ENCODE measurements at regions not wholly inside any gene's neighbourhood (a gene's known extent, or its start where the extent isn't known, plus 50 kb on each side); places are given as distances from the start of the nearest gene placed in this dataset.

GRCh38 chr3:20810555-20810954, 624.5 kb upstream of the SGO1 start:
- TF ChIP-seq, protein P1, sequence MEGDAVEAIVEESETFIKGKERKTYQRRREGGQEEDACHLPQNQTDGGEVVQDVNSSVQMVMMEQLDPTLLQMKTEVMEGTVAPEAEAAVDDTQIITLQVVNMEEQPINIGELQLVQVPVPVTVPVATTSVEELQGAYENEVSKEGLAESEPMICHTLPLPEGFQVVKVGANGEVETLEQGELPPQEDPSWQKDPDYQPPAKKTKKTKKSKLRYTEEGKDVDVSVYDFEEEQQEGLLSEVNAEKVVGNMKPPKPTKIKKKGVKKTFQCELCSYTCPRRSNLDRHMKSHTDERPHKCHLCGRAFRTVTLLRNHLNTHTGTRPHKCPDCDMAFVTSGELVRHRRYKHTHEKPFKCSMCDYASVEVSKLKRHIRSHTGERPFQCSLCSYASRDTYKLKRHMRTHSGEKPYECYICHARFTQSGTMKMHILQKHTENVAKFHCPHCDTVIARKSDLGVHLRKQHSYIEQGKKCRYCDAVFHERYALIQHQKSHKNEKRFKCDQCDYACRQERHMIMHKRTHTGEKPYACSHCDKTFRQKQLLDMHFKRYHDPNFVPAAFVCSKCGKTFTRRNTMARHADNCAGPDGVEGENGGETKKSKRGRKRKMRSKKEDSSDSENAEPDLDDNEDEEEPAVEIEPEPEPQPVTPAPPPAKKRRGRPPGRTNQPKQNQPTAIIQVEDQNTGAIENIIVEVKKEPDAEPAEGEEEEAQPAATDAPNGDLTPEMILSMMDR (IDR thresholded peaks at IDR 0.05), result no peak
- TF ChIP-seq POLR2A (IDR thresholded peaks at IDR 0.05), result no peak

All from vagina (tissue), 2 donors.